GM18861 (cell line): ENCODE measurements at regions not wholly inside any gene's neighbourhood (a gene's known extent, or its start where the extent isn't known, plus 50 kb on each side); places are given as distances from the start of the nearest gene placed in this dataset.

ENCODE experiments used
- ATAC-seq: cut with Tn5 transposase; IDR thresholded peaks from one replicate; pipeline ENCODE4 v1.9.1; 2021; ENCODE audit not compliant: unreplicated experiment

DNA sequence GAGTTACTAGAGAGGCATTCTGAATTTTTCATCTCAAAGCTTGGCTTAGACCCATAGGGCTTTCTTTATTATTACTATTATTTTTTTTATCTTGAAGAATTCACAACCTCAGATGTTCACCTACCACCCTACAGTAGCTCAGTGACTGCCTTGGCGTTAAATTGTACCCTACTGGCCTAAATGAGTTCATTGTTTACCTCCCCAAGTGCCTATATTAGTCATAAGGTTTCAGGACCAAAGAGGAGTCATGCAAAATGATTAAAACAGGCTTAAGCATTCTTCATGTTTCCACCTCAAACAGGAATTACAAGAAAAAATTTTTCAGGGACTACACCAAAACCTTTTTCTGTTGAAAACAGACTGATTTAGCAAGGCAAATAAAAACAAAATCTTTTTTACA, 751.5 kb downstream of the SQOR start:
- ATAC-seq: no peak

DNA sequence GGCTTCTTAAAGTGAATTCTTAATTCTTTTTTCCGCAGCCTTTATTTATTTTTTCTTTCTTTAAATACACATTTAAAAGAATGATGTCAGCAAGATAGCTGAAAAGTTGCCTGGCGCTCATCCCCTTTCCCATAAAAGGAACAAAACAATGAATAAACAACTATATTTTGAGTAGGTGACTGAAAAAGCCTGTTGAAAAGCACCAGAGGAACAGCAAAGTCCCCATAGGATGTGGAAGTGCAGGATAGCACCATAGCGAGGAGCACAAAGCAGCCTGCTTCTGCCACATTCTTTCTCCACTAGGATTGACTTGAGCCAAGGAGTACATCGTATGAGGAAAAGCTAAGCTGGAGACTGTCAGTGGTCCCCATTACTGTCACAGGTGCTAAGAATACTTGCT, 754.9 kb downstream of the SQOR start:
- no peak for ATAC-seq

DNA sequence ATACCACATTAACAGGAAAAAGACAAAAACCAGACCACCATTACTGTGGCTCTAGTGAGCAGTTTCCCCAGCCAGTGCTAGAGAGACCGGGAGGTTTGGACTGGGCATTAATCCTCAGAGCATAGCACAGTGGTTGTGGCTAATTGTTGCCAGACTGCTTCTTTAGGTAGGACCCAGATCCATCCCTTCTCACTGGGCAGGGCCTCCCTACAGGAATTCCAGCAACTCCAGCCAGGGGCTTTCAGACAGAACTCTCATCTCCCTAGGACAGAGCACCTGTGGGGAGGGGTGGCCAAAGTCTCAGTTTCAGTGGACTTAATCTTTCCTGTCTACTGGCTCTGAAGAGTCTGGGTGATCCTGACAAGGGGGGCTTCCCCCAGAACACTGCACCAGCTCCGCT, 759.6 kb downstream of the SQOR start:
- no peak for ATAC-seq

DNA sequence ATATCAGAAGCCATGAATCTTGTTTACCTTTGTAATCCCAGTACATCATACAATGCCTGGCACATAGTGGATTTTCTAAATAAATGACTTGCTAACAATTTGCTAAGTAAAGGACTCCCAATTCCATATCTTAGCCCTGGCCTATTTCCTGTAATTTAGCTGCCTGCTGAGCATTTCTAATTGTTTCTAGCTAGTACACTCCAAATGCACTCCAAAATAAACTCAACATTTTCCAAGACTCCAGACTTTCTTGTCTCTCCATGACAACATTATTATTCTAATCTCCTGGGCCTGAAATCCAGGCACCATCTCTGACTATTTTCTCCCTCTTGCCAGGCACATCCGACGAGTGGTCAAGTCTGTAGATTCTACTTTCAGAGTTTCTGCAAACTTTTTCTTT, 773.5 kb downstream of the SQOR start:
- no peak for ATAC-seq

DNA sequence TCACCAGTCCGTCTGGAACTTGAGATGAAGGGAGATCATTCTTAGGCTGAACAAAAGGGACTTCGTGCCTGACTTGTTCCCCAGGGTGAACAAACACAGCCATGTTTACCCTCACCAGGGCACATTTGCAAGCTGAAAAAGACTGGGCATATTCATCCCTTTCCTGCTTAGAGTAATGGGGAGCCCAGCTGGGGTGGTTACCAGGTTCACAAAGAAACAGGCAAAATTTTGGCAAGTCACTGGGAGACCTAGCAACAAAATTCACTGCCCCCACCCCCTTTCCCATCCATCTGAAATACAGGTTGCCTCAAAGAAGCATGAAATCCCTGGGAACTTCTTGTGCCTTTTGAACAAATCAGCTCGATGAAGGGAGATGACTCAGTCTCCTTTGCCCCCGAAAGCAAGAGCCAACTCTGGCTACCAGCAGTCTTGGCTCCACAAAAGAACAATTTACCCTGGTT, 775.0 kb downstream of the SQOR start:
- ATAC-seq: no peak

DNA sequence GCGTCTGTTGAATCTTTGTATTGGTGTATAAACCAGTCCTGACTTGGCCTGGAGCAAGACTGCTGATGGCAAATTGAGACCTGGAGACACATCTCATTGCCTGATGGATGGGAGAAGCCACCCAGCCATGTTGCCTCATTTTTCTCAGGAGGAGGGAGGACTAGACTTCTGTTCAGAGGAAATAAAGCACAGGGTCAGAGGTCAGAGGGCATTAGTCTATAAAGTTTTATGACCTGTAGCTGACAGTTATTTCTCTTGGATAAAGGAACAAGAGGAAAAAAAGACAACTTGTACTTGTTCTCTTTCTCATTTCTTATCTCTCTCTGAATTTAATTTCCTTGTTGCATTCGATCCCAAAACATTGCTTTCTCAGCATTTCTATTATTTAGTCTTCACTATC, 775.9 kb downstream of the SQOR start:
- no peak for ATAC-seq

DNA sequence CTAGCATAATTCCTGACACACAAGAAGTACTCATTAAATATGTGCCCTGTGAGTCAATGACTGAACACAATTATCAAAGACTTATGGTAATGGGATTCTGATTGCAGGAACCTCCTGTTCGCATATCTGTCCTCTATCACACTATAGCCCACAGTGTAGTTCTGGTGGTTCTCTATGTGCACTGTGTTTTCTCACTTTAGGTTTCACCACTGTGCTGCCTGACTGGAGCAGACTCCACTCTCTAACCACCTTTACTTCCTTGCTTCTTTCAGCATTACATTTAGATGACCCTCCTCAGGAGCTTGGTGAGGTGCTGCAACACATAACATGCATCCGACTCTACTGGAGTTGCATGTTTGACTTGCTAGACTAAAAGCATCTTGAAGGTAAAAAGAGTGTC, 777.1 kb downstream of the SQOR start:
- no peak for ATAC-seq

DNA sequence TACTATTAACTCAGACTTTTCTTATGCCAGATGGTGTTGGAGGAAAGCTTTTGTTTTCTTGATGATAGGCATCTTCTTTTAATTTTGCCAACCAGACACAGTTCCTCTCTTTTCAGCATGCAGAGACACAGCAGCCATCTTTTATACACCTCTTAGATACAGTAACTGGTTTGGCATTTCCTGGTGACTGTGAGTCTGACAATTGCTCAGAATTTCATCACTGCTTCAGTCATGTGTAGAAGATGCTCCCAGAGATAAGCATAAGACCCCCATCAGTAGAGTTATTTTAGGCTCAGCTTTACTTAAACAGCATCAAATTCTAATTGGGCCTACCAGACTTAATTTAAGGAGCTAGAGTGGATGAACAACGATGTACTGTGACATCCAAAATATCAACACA, 779.0 kb downstream of the SQOR start:
- ATAC-seq: no peak

DNA sequence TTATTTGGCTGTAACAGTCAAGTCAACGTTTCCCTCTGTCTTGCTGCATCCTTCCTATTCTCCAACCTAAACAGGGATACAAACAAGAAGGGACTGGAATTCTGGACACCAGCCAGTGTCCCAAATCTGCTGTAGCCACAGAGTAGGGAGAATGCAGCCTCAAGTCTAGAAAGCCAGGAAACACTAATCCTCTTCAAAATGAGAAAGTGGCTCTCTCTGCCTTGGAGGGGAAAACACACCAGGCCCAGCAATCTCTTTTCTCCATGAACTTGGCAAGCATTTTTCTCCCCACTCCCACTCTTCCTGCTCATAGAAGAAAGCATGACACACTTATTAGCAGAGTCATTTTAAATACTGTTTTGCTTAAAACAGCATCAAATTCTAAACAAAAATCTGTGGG, 781.7 kb downstream of the SQOR start:
- no peak for ATAC-seq

DNA sequence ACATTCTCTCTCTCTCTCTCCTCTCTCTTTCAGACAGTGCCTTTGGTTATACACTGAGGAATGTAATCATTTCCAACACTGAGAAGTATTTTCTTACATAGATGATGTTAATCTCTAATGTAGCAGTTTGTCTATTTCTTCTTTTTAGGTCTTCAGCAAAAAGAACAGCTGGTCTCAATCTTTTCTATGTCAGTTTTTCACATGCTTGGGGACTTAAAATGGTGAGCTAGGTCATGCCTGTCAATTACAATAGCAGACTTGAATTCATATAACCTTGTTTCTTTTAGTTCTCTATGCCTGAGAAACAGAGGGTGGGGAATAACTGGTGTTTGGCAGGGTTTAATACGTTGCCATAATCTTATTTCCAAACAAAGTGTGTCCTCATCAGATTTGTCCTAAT, 786.2 kb downstream of the SQOR start:
- no peak for ATAC-seq

DNA sequence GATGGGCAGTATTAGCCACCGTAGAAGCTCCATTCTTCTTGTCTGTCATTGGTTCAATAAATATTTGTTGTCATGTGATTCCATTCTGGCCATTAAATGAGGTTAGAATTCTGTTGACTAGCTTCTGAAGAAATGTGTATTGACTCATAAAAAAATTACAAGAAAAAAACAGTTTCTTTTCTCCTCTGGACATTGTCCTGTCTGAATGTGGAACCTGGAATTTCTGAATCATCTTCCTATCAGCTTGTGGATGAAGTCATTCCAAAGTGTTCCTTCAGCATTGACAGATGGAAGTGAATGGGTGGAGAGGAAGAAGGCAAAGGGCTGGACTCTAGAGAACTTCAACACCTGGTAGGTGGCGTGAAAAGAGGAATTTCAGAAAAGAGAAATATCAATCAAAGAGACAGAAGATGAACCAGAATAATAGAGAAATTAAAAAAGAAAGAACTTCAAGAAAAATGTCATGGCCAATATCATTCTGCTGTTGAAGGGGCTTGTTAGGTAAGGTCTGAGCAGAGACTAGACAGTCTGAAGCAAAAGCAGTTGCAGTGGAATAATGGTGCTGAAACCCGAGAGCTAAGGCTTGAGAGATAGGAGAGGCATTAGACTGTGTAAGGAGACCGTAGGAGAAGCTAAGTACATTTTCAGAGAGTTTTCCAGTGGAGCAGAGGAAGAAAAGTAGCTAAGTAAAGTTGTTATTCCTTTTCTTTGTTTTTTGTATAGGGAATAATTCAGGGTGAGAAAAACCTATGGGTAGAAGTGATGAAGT, 806.6 kb downstream of the SQOR start:
- no peak for ATAC-seq

DNA sequence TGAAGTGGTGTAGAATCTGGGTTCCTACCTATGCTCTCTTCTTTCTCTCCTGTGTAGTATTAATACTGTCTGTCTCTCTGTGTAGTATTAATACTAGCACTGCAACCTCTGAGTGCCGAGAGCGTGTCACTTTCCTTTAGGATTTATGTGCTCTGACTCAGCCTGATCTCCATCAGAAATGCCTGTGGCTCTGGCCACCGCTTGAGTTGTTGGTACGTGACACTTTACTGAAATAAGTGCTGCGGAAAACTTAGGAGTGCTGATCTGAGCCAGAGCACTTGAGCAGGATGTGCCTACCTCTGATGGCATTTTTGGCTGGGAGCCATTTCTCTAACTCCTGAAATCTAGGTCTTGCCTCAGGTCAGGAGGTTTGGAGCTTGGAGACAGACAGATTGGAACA, 807.4 kb downstream of the SQOR start:
- ATAC-seq: no peak

DNA sequence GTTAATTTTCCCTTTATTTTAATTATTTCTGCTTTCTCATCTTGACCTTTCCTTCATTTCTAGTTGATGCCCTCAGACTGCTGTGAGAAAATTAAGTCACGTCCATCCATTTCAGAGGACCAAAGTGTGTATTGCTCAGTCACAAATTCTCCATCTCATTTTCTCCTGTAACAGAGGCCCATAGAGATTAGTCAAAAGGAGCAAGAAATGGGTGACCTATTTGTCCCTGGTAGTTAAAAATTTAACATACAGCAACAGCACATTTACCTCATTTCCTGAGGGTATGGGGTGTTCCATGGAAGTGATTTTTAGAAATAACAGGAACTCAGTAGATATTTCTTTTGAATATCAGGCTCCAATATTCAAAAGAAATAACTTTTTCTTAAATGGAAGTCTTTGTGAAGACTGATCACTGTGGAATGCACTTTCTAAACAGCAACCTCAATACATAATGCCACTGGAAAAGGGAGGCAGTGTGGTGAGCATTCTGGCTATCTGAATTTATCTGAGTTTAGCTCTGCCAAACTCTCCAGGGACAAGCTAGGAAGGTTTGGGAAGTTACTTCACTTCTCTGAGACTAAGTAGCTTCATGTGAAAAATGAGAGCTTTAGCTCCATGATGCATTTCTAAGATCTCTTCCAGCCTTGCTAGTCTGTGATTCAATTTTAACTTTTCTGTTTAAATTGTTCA, 808.2 kb downstream of the SQOR start:
- no peak for ATAC-seq

DNA sequence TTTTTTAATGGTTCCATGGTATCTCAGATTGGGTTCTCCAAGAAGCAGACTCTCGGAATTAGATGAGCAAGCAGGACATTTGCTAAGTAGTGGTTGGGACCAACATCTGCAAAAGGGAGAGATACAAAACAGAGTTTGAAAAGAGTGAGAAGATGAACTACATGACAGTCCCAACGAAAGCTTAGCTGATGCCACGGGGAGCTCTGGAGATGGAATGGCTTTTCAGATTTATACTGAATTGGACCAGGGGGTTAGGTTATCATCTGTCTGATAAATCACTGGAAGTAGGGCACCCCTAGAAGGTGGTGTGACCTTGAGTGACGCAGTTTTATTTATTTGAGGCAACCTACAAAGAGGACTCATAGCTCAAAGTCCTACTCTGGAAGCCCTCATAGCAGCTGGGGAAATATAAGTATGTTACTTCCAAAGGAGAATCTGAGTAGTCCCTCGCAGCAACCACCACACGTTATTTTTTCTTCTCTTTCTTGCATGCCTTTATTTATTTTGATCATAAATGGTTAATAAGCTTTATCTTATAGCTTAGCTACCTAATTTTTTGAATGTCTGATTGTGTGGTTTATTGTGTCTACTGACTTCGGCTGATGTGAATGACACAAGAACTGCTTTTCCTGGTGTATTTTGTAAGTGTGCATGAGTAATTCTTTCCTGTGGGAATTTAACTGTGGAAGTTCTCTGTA, 815.4 kb downstream of the SQOR start:
- ATAC-seq: no peak

DNA sequence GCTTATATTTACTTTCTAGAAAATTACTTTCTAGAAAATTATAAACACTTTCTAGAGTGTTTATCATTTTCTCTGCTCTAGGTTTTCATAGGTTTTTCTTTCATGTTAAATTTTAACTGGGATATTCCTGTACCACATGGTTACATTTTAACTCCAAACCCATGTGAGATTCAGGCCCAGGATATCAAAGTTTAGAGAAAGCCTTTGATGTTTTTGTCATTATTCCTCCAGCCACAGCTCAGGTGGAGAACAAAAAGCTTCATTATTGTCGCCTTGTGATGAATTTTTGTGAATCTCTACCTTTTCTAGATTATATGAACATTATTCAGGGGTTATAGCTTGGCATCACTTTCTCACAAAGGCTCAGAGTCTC, 816.0 kb downstream of the SQOR start:
- no peak for ATAC-seq

DNA sequence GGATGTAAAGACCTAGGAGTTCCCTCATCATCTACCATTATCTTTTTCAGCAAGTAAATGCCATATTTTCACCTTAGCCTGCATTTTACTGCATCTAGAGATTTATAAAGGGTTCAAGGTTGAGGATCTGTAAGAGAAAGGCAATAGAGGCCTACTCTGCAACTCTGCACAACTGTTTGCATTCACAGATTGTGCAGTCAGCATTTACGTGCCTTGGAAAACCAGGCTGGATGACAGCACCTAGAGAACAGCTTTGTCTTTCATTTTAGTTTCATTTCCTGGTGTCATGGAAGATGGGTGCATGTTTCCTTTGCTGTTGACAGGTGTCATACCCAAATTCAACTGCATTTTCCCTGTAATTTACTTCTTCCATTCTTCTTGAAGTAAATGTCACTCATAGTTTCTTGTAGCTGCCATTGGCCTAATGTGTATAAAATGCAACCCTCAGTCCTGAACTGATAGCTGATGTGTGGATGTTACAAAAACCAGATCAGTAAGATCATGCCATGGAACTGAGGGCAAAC, 817.5 kb downstream of the SQOR start:
- no peak for ATAC-seq

DNA sequence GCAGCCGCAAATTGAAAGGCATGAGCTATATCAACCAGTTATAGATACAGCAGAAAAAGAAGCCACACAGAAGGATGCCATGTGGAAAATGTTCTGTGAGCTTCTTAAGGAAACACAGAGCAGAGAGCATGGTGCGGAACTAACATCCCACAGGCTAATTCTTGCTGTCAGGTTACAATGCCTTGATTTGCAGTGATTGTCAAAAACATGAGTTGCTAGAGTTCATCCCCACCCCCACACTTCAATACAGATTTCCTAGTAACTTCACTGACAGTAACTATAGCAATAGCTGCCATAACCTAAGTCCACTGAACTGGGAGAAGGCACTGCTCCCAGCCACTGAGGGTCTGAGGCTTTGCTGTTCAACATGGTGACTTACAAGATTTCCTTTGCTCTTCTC, 821.6 kb downstream of the SQOR start:
- ATAC-seq: no peak

DNA sequence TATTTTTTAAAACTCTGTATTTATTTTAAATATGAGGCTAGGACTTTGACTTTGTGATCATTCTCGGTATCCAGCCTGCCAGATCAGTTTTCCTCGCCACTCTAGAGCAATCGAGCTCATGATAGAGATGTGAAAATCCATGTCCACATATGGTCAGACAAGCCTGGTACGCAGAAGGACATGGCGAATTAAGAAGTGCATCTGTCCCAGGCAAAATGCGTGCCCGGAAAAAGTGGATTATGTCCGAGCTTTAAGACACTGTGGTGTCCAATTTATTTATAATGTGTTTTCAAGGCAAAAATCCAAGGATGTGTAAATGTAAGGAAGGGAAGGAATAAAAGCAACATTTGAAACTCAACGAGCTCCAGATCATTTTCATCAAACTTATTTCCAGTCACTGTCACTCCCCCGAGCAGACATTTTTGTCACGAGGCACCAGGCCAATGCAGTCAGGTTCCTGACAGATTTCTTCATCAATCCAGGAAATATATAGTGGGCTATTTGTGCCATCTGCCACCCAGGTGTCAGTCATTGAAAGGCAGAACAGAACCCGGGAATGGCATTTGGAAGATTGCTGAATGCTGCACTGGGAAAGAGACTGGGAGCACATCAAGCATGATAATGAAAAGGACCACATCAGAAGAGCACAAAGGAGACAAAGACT, 825.7 kb downstream of the SQOR start:
- no peak for ATAC-seq

DNA sequence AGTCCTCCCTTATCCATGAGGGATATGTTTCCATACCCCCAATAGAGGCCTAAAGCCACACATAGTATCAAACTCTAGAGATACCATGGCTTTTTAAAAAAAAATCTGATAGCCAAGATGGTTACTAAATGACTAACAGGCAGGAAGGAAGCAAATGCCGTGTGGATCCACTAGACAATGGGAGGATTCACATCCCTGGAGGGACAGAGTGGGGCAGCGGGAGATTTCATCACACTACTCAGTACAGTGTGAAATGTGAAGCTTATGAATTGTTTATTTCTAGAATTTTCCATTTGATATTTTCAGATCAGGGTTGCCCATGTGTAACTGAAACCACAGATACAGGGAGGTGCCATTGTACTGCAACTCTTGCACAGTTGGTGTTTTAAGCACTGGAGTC, 826.6 kb downstream of the SQOR start:
- ATAC-seq: no peak

DNA sequence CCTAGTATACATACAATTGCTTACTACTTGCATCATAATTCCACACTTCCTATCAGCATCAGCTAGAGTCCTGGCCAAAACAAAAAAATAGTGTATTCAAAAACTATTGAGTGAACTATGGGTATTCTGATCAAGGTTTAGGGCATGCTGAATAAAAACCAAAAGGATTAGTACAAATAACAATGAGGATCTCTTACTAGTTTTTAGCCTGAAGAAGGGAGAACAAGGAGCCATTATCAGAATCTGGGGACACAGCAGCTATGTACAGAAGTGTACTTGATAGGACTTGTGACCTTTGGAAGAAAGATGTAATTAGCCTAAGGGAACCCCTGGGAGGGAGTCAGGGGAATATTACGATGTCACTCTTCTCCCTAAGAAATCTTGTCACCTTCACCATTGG, 832.2 kb downstream of the SQOR start:
- no peak for ATAC-seq

DNA sequence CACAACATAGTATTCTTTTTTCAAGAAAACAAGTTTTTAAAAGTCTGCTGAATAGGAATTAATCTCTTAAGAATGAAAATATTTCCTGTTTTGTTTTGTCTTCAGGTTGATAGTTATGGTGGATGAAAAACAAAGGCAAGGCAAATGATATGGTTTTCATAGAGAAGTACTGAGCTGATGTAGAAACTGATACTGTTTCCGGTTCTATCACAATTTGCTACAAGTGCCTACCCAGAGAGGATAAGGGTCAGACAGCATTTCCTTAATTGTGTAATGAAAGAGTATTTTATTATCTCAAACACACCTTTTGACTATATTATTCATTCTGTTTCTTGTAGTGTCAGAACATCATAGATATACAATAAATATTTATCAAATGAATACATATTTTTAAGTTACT, 836.3 kb downstream of the SQOR start:
- no peak for ATAC-seq
